ENCODE measurements at regions not wholly inside any gene's neighbourhood (a gene's known extent, or its start where the extent isn't known, plus 50 kb on each side); places are given as distances from the start of the nearest gene placed in this dataset.

DNA sequence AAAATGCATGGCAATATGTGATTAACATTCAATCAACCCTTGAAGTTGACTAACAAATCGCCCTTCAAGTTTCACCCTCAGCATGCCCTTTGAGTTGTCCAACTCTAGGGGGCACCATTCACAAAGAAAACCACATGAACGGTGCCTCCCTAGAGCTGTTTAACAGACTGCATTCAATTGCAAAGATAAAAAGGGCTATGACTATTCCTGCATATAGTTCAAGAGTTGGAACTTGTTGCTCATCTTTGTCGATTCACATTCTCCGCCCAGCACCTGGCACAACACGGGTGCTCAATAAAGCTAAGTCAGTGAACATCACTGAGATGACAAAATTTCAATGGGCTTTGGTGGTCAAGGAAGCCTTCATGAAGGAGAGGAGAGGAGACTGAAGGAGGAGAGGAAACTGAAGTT, 69.6 kb upstream of the SLC30A5 start:
- TF ChIP-seq POLR2AphosphoS5 (IDR thresholded peaks at IDR 0.05; ENCODE audit: low read depth, low read length) (no peak), POLR2A (IDR thresholded peaks at IDR 0.05; ENCODE audit: low read depth, low read length) (no peak), TAF1 (IDR thresholded peaks at IDR 0.05; ENCODE audit: borderline replicate concordance, low read depth, low read length) (no peak)

Measured in GM12892 (cell line).